Caco-2 (cell line): ENCODE measurements at regions not wholly inside any gene's neighbourhood (a gene's known extent, or its start where the extent isn't known, plus 50 kb on each side); places are given as distances from the start of the nearest gene placed in this dataset.

Experiments
- BruUV-seq: library from RNA; stranded (reverse); fragments of 400-500 nt; replicated peaks from 2 replicates; lab custom pipeline; 2021; lab: Mats Ljungman, UMichigan
- CTCF ChIA-PET: fragments of 300-600 bp; sonication (Branson Sonifier 250); formaldehyde crosslinking; loops from one replicate; lab custom pipeline; 2022; ENCODE audit warnings: antibody characterized with exemption; lab: Charles Lee
- POLR2A ChIA-PET: fragments of 300-600 bp; sonication (Branson Sonifier 250); formaldehyde crosslinking; loops from one replicate; lab custom pipeline; 2022; ENCODE audit warnings: antibody characterized with exemption; lab: Charles Lee
- DNase-seq, 2 experiments: peaks; one replicate each; pipeline versions ENCODE4 v3.0.0 to v3.0.0-alpha.2; 2020 to 2022
- H3K27me3 ChIP-seq: replicated peaks from 2 replicates; pipeline ENCODE4 v1.6.0; 2011; ENCODE audit warnings: low read length; ENCODE audit not compliant: control insufficient read depth, insufficient read depth
- H3K36me3 ChIP-seq: 2 replicates; pipeline ENCODE4 v1.5.1; 2011; ENCODE audit warnings: low read length; ENCODE audit not compliant: control insufficient read depth, insufficient read depth
- H3K4me1 ChIP-seq: fragments of 250-450 bp; sonication (Bioruptor Pico); 2 replicates; pipeline ENCODE4 v1.5.1; 2020; ENCODE audit warnings: mild to moderate bottlenecking
- H3K4me3 ChIP-seq: 2 replicates; pipeline ENCODE4 v1.5.1; 2011; ENCODE audit warnings: low read depth, mild to moderate bottlenecking, control low read depth, low read length
- H3K9me3 ChIP-seq: fragments of 250-450 bp; sonication (Bioruptor Pico); 2 replicates; pipeline ENCODE4 v1.5.1; 2020; ENCODE audit warnings: mild to moderate bottlenecking, moderate library complexity
- H3K27ac Mint-ChIP-seq: one replicate; pipeline ENCODE4 v1.8.0; 2022; ENCODE audit warnings: mixed read lengths; ENCODE audit not compliant: unreplicated experiment
- H3K27me3 Mint-ChIP-seq: one replicate; pipeline ENCODE4 v1.8.0; 2022; ENCODE audit warnings: mixed read lengths; ENCODE audit not compliant: insufficient read depth, unreplicated experiment
- H3K36me3 Mint-ChIP-seq: one replicate; pipeline ENCODE4 v1.8.0; 2022; ENCODE audit warnings: mild to moderate bottlenecking, mixed read lengths; ENCODE audit not compliant: insufficient read depth, unreplicated experiment
- H3K4me1 Mint-ChIP-seq: one replicate; pipeline ENCODE4 v1.8.0; 2022; ENCODE audit warnings: low read depth, mixed read lengths; ENCODE audit not compliant: unreplicated experiment
- H3K4me3 Mint-ChIP-seq: one replicate; pipeline ENCODE4 v1.8.0; 2022; ENCODE audit warnings: mild to moderate bottlenecking, moderate library complexity, mixed read lengths; ENCODE audit not compliant: unreplicated experiment
- H3K9me3 Mint-ChIP-seq: one replicate; pipeline ENCODE4 v1.8.0; 2022; ENCODE audit warnings: mixed read lengths; ENCODE audit not compliant: unreplicated experiment
- intact Hi-C: fragments of 100-400 bp; cut with micrococcal nuclease; formaldehyde crosslinking; loops from one replicate; pipeline ENCODE4 v1.10.0; 2022; ENCODE audit not compliant: unreplicated experiment
- TF ChIP-seq, protein P1 (sequence below), 2 experiments: fragments of 200-600 bp in 1 of 2; IDR thresholded peaks; 1 replicate in 1 of 2; 2 replicates in 1 of 2; pipeline versions ENCODE4 v1.5.1 to v1.8.0; 2011 to 2022; ENCODE audit warnings: antibody characterized with exemption in 1 of 2, control low read depth in 1 of 2, inconsistent platforms in 1 of 2, low read depth in 1 of 2, low read length in 1 of 2, mild to moderate bottlenecking in 1 of 2, moderate library complexity in 1 of 2; ENCODE audit not compliant: insufficient read depth in 1 of 2, severe bottlenecking in 1 of 2, unreplicated experiment in 1 of 2

DNA sequence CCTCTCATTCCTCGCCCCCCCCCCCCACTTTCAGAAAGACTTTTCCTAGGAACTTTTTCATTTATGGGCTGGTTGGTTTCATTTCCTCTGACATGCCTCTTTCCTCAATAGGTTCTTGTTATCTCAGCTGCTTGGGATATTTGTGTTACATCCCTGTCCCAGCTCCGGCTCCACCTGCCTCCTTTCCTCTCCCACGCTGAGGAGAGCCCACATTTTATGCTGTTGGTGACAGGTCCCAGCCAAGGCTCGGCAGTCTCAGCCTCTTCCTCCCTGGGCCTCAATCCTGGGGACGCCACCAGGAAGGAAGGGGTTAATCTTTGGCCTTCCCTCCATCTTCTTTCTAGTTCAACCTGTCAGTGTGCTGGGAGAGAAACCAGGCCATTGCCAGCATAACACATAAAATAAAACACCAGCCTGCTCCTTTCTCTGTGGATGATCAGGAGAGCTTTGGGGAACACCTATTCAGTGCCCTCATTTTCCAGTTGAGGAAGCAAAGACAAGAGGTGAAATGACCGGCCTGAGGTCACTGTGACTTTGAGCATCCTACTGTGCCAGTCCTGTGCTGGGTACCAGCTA is 216.9 kb upstream of the TNP1 start:
- Mint-ChIP-seq H3K27ac (no peak overlapping the region), H3K4me3 (no peak overlapping the region), H3K9me3 (no peaks in the 10 kb centered on the region), H3K36me3 (no peaks in the 10 kb centered on the region), H3K4me1 (no peaks in the 10 kb centered on the region), H3K27me3 (peaks cover 8% of the 10 kb centered on the region)
- ChIA-PET POLR2A (no interaction called here), CTCF (no interaction called here)
- DNase-seq = no peak
- TF ChIP-seq, protein P1, sequence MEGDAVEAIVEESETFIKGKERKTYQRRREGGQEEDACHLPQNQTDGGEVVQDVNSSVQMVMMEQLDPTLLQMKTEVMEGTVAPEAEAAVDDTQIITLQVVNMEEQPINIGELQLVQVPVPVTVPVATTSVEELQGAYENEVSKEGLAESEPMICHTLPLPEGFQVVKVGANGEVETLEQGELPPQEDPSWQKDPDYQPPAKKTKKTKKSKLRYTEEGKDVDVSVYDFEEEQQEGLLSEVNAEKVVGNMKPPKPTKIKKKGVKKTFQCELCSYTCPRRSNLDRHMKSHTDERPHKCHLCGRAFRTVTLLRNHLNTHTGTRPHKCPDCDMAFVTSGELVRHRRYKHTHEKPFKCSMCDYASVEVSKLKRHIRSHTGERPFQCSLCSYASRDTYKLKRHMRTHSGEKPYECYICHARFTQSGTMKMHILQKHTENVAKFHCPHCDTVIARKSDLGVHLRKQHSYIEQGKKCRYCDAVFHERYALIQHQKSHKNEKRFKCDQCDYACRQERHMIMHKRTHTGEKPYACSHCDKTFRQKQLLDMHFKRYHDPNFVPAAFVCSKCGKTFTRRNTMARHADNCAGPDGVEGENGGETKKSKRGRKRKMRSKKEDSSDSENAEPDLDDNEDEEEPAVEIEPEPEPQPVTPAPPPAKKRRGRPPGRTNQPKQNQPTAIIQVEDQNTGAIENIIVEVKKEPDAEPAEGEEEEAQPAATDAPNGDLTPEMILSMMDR (IDR thresholded peaks at IDR 0.05; ENCODE audit: insufficient read depth in 1 of 2, low read depth in 1 of 2, low read length in 1 of 2, severe bottlenecking in 1 of 2, unreplicated experiment in 1 of 2) = no peak
- H3K4me1 ChIP-seq = no peaks in the 10 kb centered on the region
- intact Hi-C loops = no loop called here
- no peaks in the 10 kb centered on the region for H3K27me3 ChIP-seq
- no peak overlapping the region for H3K4me3 ChIP-seq
- H3K36me3 ChIP-seq = no peaks in the 10 kb centered on the region
- no peaks in the 10 kb centered on the region for H3K9me3 ChIP-seq
- no TSS peak for BruUV-seq

- Histone ChIP-seq H3K4me3 (no peak overlapping the region), H3K4me1 (no peaks in the 10 kb centered on the region), H3K36me3 (no peaks in the 10 kb centered on the region), H3K9me3 (no peaks in the 10 kb centered on the region), H3K27me3 (no peaks in the 10 kb centered on the region)
- CTCF ChIA-PET = no interaction called here
- H3K27me3 Mint-ChIP-seq = peaks cover 4% of the 10 kb centered on the region
- TF ChIP-seq, protein P1 (IDR thresholded peaks at IDR 0.05; ENCODE audit: insufficient read depth in 1 of 2, low read depth in 1 of 2, low read length in 1 of 2, severe bottlenecking in 1 of 2, unreplicated experiment in 1 of 2) = no peak
- DNase-seq = no peak
- no peaks in the 10 kb centered on the region for H3K9me3 Mint-ChIP-seq
- H3K27ac Mint-ChIP-seq = no peak overlapping the region
- no TSS peak for BruUV-seq
- no peak overlapping the region for H3K4me3 Mint-ChIP-seq
- intact Hi-C loops = no loop called here
- no peaks in the 10 kb centered on the region for H3K4me1 Mint-ChIP-seq
- POLR2A ChIA-PET = no interaction called here
- no peaks in the 10 kb centered on the region for H3K36me3 Mint-ChIP-seq
Observed at GRCh38 chr2:217076058-217076435, 216.2 kb upstream of the TNP1 start.

DNA sequence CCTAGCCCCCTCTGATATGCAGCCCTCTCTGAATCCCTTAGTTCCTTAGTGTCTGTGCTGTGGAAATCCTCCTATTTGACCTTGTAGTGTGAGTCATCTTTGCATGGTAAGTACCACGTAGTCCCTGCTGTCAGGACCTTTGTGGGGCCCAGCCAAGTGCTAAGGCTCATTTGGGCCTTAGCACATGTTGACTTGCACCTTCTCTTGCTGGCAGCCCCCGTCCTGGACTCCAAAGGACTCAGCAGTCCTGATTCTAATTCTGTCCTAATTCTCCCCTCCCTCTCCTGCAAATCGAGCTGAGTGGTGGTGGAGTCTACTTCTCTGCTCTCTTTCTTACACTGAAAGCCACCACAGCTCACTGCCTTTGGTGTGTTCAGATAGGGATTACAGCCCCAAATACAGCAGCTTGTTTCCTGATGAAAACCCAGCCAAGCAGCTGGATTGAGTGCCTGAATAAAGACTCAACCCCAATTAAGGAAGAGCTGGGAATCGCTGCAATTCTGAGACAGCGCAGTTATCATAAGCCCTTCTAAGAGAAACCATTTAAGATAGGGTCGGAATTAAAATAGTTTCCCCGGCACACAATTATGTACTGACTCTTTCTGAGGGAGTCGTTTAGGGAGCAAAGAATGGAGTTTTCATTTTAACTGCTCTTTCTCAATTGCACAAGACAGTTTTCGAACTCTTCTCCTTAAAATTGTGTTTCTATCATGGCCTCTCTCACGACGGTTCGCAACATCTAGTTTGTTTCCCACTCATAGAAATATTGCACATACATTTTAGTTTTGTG is 215.6 kb upstream of the TNP1 start:
- DNase-seq = no peak
- intact Hi-C loops = no loop called here

More for the DNA sequence above, 215.6 kb upstream of the TNP1 start:
- Mint-ChIP-seq H3K9me3 (no peaks in the 10 kb centered on the region), H3K36me3 (no peaks in the 10 kb centered on the region), H3K4me1 (no peaks in the 10 kb centered on the region), H3K27ac (no peak overlapping the region), H3K27me3 (peaks cover 4% of the 10 kb centered on the region), H3K4me3 (no peak overlapping the region)
- no peaks in the 10 kb centered on the region for H3K9me3 ChIP-seq
- ChIA-PET POLR2A (no interaction called here), CTCF (no interaction called here)
- TF ChIP-seq, protein P1 (IDR thresholded peaks at IDR 0.05; ENCODE audit: insufficient read depth in 1 of 2, low read depth in 1 of 2, low read length in 1 of 2, severe bottlenecking in 1 of 2, unreplicated experiment in 1 of 2) = no peak
- no peaks in the 10 kb centered on the region for H3K4me1 ChIP-seq
- H3K36me3 ChIP-seq = no peaks in the 10 kb centered on the region
- no peaks in the 10 kb centered on the region for H3K27me3 ChIP-seq
- BruUV-seq = no TSS peak
- no peak overlapping the region for H3K4me3 ChIP-seq
